Natural killer cell (primary cell): ENCODE measurements at regions not wholly inside any gene's neighbourhood (a gene's known extent, or its start where the extent isn't known, plus 50 kb on each side); places are given as distances from the start of the nearest gene placed in this dataset.

Source experiments
- ATAC-seq, 3 donors: fragments of 150-1000 bp in 2 of 3; fragments of 200-7000 bp in 1 of 3; cut with Tn5 transposase; 1 replicate in 1 of 3; 2 replicates in 2 of 3; pipeline ENCODE4 v1.10.0; 2021; ENCODE audit warnings: mild to moderate bottlenecking in 2 of 3, moderate library complexity in 2 of 3
- DNase-seq, 2 donors: peaks; one replicate each; pipeline versions ENCODE4 v3.0.0 to v3.0.0-alpha.2; 2013 to 2021; ENCODE audit warnings: mixed read lengths in 1 of 2
- H3K27ac ChIP-seq: one replicate; pipeline ENCODE4 v1.5.1; 2013; ENCODE audit warnings: mild to moderate bottlenecking, low read length
- H3K27me3 ChIP-seq: one replicate; pipeline ENCODE4 v1.6.1; 2013; ENCODE audit warnings: low read length; ENCODE audit not compliant: control insufficient read depth, insufficient read depth
- H3K36me3 ChIP-seq: one replicate; pipeline ENCODE4 v1.6.1; 2013; ENCODE audit warnings: low read length; ENCODE audit not compliant: control insufficient read depth, insufficient read depth
- H3K4me1 ChIP-seq: one replicate; pipeline ENCODE4 v1.6.1; 2013; ENCODE audit warnings: low read length; ENCODE audit not compliant: control insufficient read depth, insufficient read depth
- H3K4me3 ChIP-seq: one replicate; pipeline ENCODE4 v1.5.1; 2013; ENCODE audit warnings: low read length
- H3K9me3 ChIP-seq: one replicate; pipeline ENCODE4 v1.6.1; 2013; ENCODE audit warnings: low read length; ENCODE audit not compliant: control insufficient read depth, insufficient read depth
- H3K27ac Mint-ChIP-seq, 2 donors: one replicate each; pipeline ENCODE4 v1.8.0; 2022; ENCODE audit warnings: mild to moderate bottlenecking in 2 of 2, mixed read lengths in 2 of 2, moderate library complexity in 1 of 2
- H3K27me3 Mint-ChIP-seq, 2 donors: one replicate each; pipeline ENCODE4 v1.8.0; 2022; ENCODE audit warnings: low read depth in 2 of 2, mixed read lengths in 2 of 2
- H3K36me3 Mint-ChIP-seq: one replicate; pipeline ENCODE4 v1.8.0; 2022; ENCODE audit warnings: mixed read lengths
- H3K4me1 Mint-ChIP-seq, 2 donors: one replicate each; pipeline ENCODE4 v1.8.0; 2022; ENCODE audit warnings: mixed read lengths in 2 of 2
- H3K4me3 Mint-ChIP-seq: one replicate; pipeline ENCODE4 v1.8.0; 2022; ENCODE audit warnings: mild to moderate bottlenecking, moderate library complexity, mixed read lengths
- H3K9me3 Mint-ChIP-seq, 2 donors: one replicate each; pipeline ENCODE4 v1.8.0; 2022; ENCODE audit warnings: mixed read lengths in 2 of 2
- CTCF ChIP-seq: fragments of 200-600 bp; IDR thresholded peaks from one replicate; pipeline ENCODE4 v1.8.0; 2022; ENCODE audit warnings: antibody characterized with exemption
- WGBS: methylation state at CpG from one replicate; pipeline ENCODE4 v1.1.7; 2013; ENCODE audit warnings: missing lambda C conversion rate; ENCODE audit not compliant: insufficient coverage; 5-methylcytosine and 5-hydroxymethylcytosine counted together
- intact Hi-C: fragments of 100-400 bp; cut with micrococcal nuclease; formaldehyde crosslinking; loops from one replicate; pipeline ENCODE4 v1.14.2; 2022

- 69% methylated on average over 3 of the region's 4 CpGs for WGBS
- TF ChIP-seq CTCF = no peak
- Histone ChIP-seq H3K4me3 (no peak overlapping the region), H3K27ac (no peak overlapping the region), H3K9me3 (no peaks in the 10 kb centered on the region), H3K27me3 (no peaks in the 10 kb centered on the region), H3K36me3 (no peaks in the 10 kb centered on the region), H3K4me1 (peaks cover under 1% of the 10 kb centered on the region)
- no peak overlapping the region for H3K4me3 Mint-ChIP-seq
- ATAC-seq (no peak), DNase-seq (no peak)
- H3K9me3 Mint-ChIP-seq = no peaks in the 10 kb centered on the region
- H3K27me3 Mint-ChIP-seq = peaks cover 0 to 6% of the 10 kb centered on the region in 2 donors
- intact Hi-C loops = no loop called here
- H3K27ac Mint-ChIP-seq = no peak overlapping the region
- no peaks in the 10 kb centered on the region for H3K36me3 Mint-ChIP-seq
- H3K4me1 Mint-ChIP-seq = peaks cover 17 to 29% of the 10 kb centered on the region in 2 donors
Measured at GRCh38 chr1:30183006-30183405, 540.4 kb downstream of the MATN1 start.

GRCh38 chr1:30179942-30180543 lies 543.3 kb downstream of the MATN1 start:
- intact Hi-C loops = no loop called here
- no peak overlapping the region for H3K4me3 ChIP-seq
- DNase-seq = no peak
- no peaks in the 10 kb centered on the region for H3K4me1 ChIP-seq
- WGBS = 71% methylated on average over 10 of the region's 10 CpGs
- H3K9me3 Mint-ChIP-seq = no peaks in the 10 kb centered on the region
- TF ChIP-seq CTCF = no peak
- peaks cover 4 to 16% of the 10 kb centered on the region in 2 donors for H3K27me3 Mint-ChIP-seq
- ATAC-seq = peak in 2 of 3 donors; percentile 40 to 57
- H3K27ac ChIP-seq = no peak overlapping the region
- H3K36me3 ChIP-seq = no peaks in the 10 kb centered on the region
- peak overlapping the region; percentile 49 for H3K4me3 Mint-ChIP-seq
- H3K27ac Mint-ChIP-seq = peak overlapping the region; percentile 60
- no peaks in the 10 kb centered on the region for H3K9me3 ChIP-seq
- no peaks in the 10 kb centered on the region for H3K36me3 Mint-ChIP-seq
- no peaks in the 10 kb centered on the region for H3K27me3 ChIP-seq
- peaks cover 16 to 33% of the 10 kb centered on the region in 2 donors for H3K4me1 Mint-ChIP-seq

GRCh38 chr1:30176477-30176876 lies 546.9 kb downstream of the MATN1 start:
- 100% methylated on average over 1 of the region's 1 CpG for WGBS
- Mint-ChIP-seq H3K9me3 (no peaks in the 10 kb centered on the region), H3K27me3 (peaks cover 8 to 24% of the 10 kb centered on the region in 2 donors), H3K4me1 (peaks cover 16 to 22% of the 10 kb centered on the region in 2 donors), H3K36me3 (peaks cover 6% of the 10 kb centered on the region), H3K4me3 (no peak overlapping the region), H3K27ac (no peak overlapping the region)
- Histone ChIP-seq H3K27ac (no peak overlapping the region), H3K36me3 (no peaks in the 10 kb centered on the region), H3K4me3 (no peak overlapping the region), H3K27me3 (no peaks in the 10 kb centered on the region), H3K4me1 (no peaks in the 10 kb centered on the region), H3K9me3 (no peaks in the 10 kb centered on the region)
- intact Hi-C loops = no loop called here
- no peak for TF ChIP-seq CTCF
- no peak for ATAC-seq
- no peak for DNase-seq

- WGBS = 76% methylated on average over 2 of the region's 2 CpGs
- Histone ChIP-seq H3K27ac (no peak overlapping the region), H3K36me3 (no peaks in the 10 kb centered on the region), H3K4me1 (no peaks in the 10 kb centered on the region), H3K9me3 (no peaks in the 10 kb centered on the region), H3K4me3 (no peak overlapping the region), H3K27me3 (no peaks in the 10 kb centered on the region)
- no peak for TF ChIP-seq CTCF
- H3K4me3 Mint-ChIP-seq = no peak overlapping the region
- DNase-seq (no peak), ATAC-seq (no peak)
- no peak overlapping the region for H3K27ac Mint-ChIP-seq
- no peaks in the 10 kb centered on the region for H3K9me3 Mint-ChIP-seq
- H3K4me1 Mint-ChIP-seq = peaks cover 6 to 12% of the 10 kb centered on the region in 2 donors
- intact Hi-C loops = no loop called here
- H3K36me3 Mint-ChIP-seq = peaks cover 6% of the 10 kb centered on the region
- peaks cover 9 to 23% of the 10 kb centered on the region in 2 donors for H3K27me3 Mint-ChIP-seq
Measured at GRCh38 chr1:30174499-30174898, 548.9 kb downstream of the MATN1 start.
